ENCODE measurements at regions not wholly inside any gene's neighbourhood (a gene's known extent, or its start where the extent isn't known, plus 50 kb on each side); places are given as distances from the start of the nearest gene placed in this dataset.

DNA sequence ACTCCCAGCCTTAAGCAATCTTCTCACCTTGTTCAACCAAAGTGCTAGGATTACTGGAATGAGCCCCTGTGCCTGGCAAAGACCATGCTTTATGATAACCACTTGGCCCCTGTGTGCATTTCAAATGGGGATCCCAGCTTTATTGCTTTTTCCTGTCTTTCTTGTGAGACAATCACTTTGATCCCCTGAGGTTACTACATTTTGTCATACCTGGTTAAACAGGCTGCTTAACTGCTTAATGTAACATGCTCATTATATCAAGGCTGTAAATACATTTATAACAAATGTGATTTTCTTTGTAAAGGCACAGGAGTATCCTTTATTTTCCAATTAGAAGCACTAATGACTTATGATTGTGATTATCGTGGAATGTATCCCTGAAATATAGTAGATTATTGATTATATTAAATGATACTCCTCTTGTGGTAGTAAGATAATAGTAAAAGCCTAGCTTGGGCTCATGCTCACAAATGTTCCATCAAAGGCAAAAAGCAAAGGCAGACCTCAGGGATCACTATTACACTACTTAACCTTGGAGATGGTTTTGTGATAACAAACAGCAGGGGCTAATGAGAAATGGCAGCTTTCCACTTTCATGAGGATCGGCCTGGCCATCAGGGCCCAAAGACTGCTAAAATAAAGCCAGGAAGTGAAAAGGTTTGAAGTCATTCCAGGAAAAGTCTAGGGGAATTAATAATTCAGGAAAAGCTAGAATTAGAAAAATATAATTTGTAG lies 290.8 kb upstream of the MDGA2 start:
- TF ChIP-seq CTCF (conservative IDR thresholded peaks at IDR 0.05; ENCODE audit: low read depth, low read length) (no peak), EZH2 (IDR thresholded peaks at IDR 0.05; ENCODE audit: borderline replicate concordance, low read depth, low read length, poor library complexity, severe bottlenecking) (no peak)
